ENCODE measurements at regions not wholly inside any gene's neighbourhood (a gene's known extent, or its start where the extent isn't known, plus 50 kb on each side); places are given as distances from the start of the nearest gene placed in this dataset.

- Mint-ChIP-seq H3K4me1 (no peaks in the 10 kb centered on the region), H3K4me3 (no peak overlapping the region), H3K9me3 (peaks cover 0 to 5% (median 0%) of the 10 kb centered on the region in 7 donors), H3K27me3 (no peaks in the 10 kb centered on the region), H3K36me3 (no peaks in the 10 kb centered on the region), H3K27ac (no peak overlapping the region)
- H3K9me3 ChIP-seq (ENCODE audit: control insufficient read depth in 2 of 2, low read length in 2 of 2), result no peaks in the 10 kb centered on the region
- no peaks in the 10 kb centered on the region for H3K27me3 ChIP-seq (ENCODE audit: control insufficient read depth, insufficient read depth, low read length)
- no peaks in the 10 kb centered on the region for H3K4me1 ChIP-seq (ENCODE audit: control insufficient read depth, insufficient read depth, low read length, poor library complexity, severe bottlenecking)
- H3K36me3 ChIP-seq (ENCODE audit: control insufficient read depth, insufficient read depth, low read length), result no peaks in the 10 kb centered on the region
- no peak overlapping the region for H3K27ac ChIP-seq (ENCODE audit: insufficient read depth, low read length, poor library complexity, severe bottlenecking)
- no peak overlapping the region for H3K4me3 ChIP-seq (ENCODE audit: low read depth, low read length)
- ATAC-seq (ENCODE audit: low read depth in 2 of 2) (no peak), DNase-seq (no peak)
Measured at GRCh38 chr10:9759596-9759995, 1258.1 kb upstream of the CELF2 start.

GRCh38 chr10:9762966-9763656 lies 1254.6 kb upstream of the CELF2 start:
- Histone ChIP-seq H3K27me3 (ENCODE audit: control insufficient read depth, insufficient read depth, low read length) (no peaks in the 10 kb centered on the region), H3K27ac (ENCODE audit: insufficient read depth, low read length, poor library complexity, severe bottlenecking) (no peak overlapping the region), H3K36me3 (ENCODE audit: control insufficient read depth, insufficient read depth, low read length) (no peaks in the 10 kb centered on the region), H3K4me3 (ENCODE audit: low read depth, low read length) (no peak overlapping the region), H3K4me1 (ENCODE audit: control insufficient read depth, insufficient read depth, low read length, poor library complexity, severe bottlenecking) (no peaks in the 10 kb centered on the region), H3K9me3 (ENCODE audit: control insufficient read depth in 2 of 2, low read length in 2 of 2) (no peaks in the 10 kb centered on the region)
- Mint-ChIP-seq H3K9me3 (peaks cover 0 to 5% (median 0%) of the 10 kb centered on the region in 7 donors), H3K4me1 (no peaks in the 10 kb centered on the region), H3K4me3 (no peak overlapping the region), H3K36me3 (no peaks in the 10 kb centered on the region), H3K27me3 (no peaks in the 10 kb centered on the region), H3K27ac (no peak overlapping the region)
- no peak for DNase-seq
- no peak for ATAC-seq (ENCODE audit: low read depth in 2 of 2)

- Histone ChIP-seq H3K4me3 (ENCODE audit: low read depth, low read length) (no peak overlapping the region), H3K4me1 (ENCODE audit: control insufficient read depth, insufficient read depth, low read length, poor library complexity, severe bottlenecking) (no peaks in the 10 kb centered on the region), H3K36me3 (ENCODE audit: control insufficient read depth, insufficient read depth, low read length) (no peaks in the 10 kb centered on the region), H3K27me3 (ENCODE audit: control insufficient read depth, insufficient read depth, low read length) (no peaks in the 10 kb centered on the region), H3K27ac (ENCODE audit: insufficient read depth, low read length, poor library complexity, severe bottlenecking) (no peak overlapping the region), H3K9me3 (ENCODE audit: control insufficient read depth in 2 of 2, low read length in 2 of 2) (no peaks in the 10 kb centered on the region)
- H3K4me3 Mint-ChIP-seq, result no peak overlapping the region
- no peaks in the 10 kb centered on the region for H3K27me3 Mint-ChIP-seq
- H3K27ac Mint-ChIP-seq, result no peak overlapping the region
- H3K4me1 Mint-ChIP-seq, result no peaks in the 10 kb centered on the region
- no peak for ATAC-seq (ENCODE audit: low read depth in 2 of 2)
- H3K36me3 Mint-ChIP-seq, result no peaks in the 10 kb centered on the region
- peaks cover 0 to 5% (median 0%) of the 10 kb centered on the region in 7 donors for H3K9me3 Mint-ChIP-seq
- no peak for DNase-seq
Measured at GRCh38 chr10:9766762-9767161, 1250.9 kb upstream of the CELF2 start.

- H3K9me3 Mint-ChIP-seq, result peaks cover 0 to 2% (median 0%) of the 10 kb centered on the region in 7 donors
- Histone ChIP-seq H3K27me3 (ENCODE audit: control insufficient read depth, insufficient read depth, low read length) (no peaks in the 10 kb centered on the region), H3K9me3 (ENCODE audit: control insufficient read depth in 2 of 2, low read length in 2 of 2) (no peaks in the 10 kb centered on the region), H3K27ac (ENCODE audit: insufficient read depth, low read length, poor library complexity, severe bottlenecking) (no peak overlapping the region), H3K36me3 (ENCODE audit: control insufficient read depth, insufficient read depth, low read length) (no peaks in the 10 kb centered on the region), H3K4me3 (ENCODE audit: low read depth, low read length) (no peak overlapping the region), H3K4me1 (ENCODE audit: control insufficient read depth, insufficient read depth, low read length, poor library complexity, severe bottlenecking) (no peaks in the 10 kb centered on the region)
- no peak overlapping the region for H3K27ac Mint-ChIP-seq
- DNase-seq, result no peak
- H3K4me3 Mint-ChIP-seq, result no peak overlapping the region
- no peak for ATAC-seq (ENCODE audit: low read depth in 2 of 2)
- H3K4me1 Mint-ChIP-seq, result no peaks in the 10 kb centered on the region
- H3K27me3 Mint-ChIP-seq, result no peaks in the 10 kb centered on the region
- no peaks in the 10 kb centered on the region for H3K36me3 Mint-ChIP-seq
Measured at GRCh38 chr10:9781666-9782065, 1236.0 kb upstream of the CELF2 start.

- no peaks in the 10 kb centered on the region for H3K27me3 Mint-ChIP-seq
- Histone ChIP-seq H3K9me3 (ENCODE audit: control insufficient read depth in 2 of 2, low read length in 2 of 2) (no peaks in the 10 kb centered on the region), H3K36me3 (ENCODE audit: control insufficient read depth, insufficient read depth, low read length) (no peaks in the 10 kb centered on the region), H3K27me3 (ENCODE audit: control insufficient read depth, insufficient read depth, low read length) (no peaks in the 10 kb centered on the region), H3K4me3 (ENCODE audit: low read depth, low read length) (no peak overlapping the region), H3K4me1 (ENCODE audit: control insufficient read depth, insufficient read depth, low read length, poor library complexity, severe bottlenecking) (no peaks in the 10 kb centered on the region), H3K27ac (ENCODE audit: insufficient read depth, low read length, poor library complexity, severe bottlenecking) (no peak overlapping the region)
- H3K9me3 Mint-ChIP-seq, result peaks cover 0 to 2% (median 0%) of the 10 kb centered on the region in 7 donors
- DNase-seq, result no peak
- ATAC-seq (ENCODE audit: low read depth in 2 of 2), result no peak
- no peaks in the 10 kb centered on the region for H3K4me1 Mint-ChIP-seq
- no peak overlapping the region for H3K27ac Mint-ChIP-seq
- no peak overlapping the region for H3K4me3 Mint-ChIP-seq
- H3K36me3 Mint-ChIP-seq, result no peaks in the 10 kb centered on the region
Measured at GRCh38 chr10:9786101-9786500, 1231.6 kb upstream of the CELF2 start.

GRCh38 chr10:9786576-9786975 lies 1231.1 kb upstream of the CELF2 start:
- Mint-ChIP-seq H3K36me3 (no peaks in the 10 kb centered on the region), H3K4me1 (no peaks in the 10 kb centered on the region), H3K27me3 (no peaks in the 10 kb centered on the region), H3K9me3 (peaks cover 0 to 2% (median 0%) of the 10 kb centered on the region in 7 donors), H3K27ac (no peak overlapping the region), H3K4me3 (no peak overlapping the region)
- no peaks in the 10 kb centered on the region for H3K9me3 ChIP-seq (ENCODE audit: control insufficient read depth in 2 of 2, low read length in 2 of 2)
- no peaks in the 10 kb centered on the region for H3K4me1 ChIP-seq (ENCODE audit: control insufficient read depth, insufficient read depth, low read length, poor library complexity, severe bottlenecking)
- H3K27ac ChIP-seq (ENCODE audit: insufficient read depth, low read length, poor library complexity, severe bottlenecking), result no peak overlapping the region
- H3K27me3 ChIP-seq (ENCODE audit: control insufficient read depth, insufficient read depth, low read length), result no peaks in the 10 kb centered on the region
- no peak for ATAC-seq (ENCODE audit: low read depth in 2 of 2)
- H3K4me3 ChIP-seq (ENCODE audit: low read depth, low read length), result no peak overlapping the region
- no peak for DNase-seq
- no peaks in the 10 kb centered on the region for H3K36me3 ChIP-seq (ENCODE audit: control insufficient read depth, insufficient read depth, low read length)

GRCh38 chr10:9789996-9790395 lies 1227.7 kb upstream of the CELF2 start:
- no peaks in the 10 kb centered on the region for H3K36me3 ChIP-seq (ENCODE audit: control insufficient read depth, insufficient read depth, low read length)
- H3K4me3 ChIP-seq (ENCODE audit: low read depth, low read length), result no peak overlapping the region
- no peak for DNase-seq
- peaks cover 0 to 2% (median 0%) of the 10 kb centered on the region in 4 donors for H3K4me1 Mint-ChIP-seq
- H3K9me3 ChIP-seq (ENCODE audit: control insufficient read depth in 2 of 2, low read length in 2 of 2), result no peaks in the 10 kb centered on the region
- H3K4me1 ChIP-seq (ENCODE audit: control insufficient read depth, insufficient read depth, low read length, poor library complexity, severe bottlenecking), result no peaks in the 10 kb centered on the region
- H3K4me3 Mint-ChIP-seq, result no peak overlapping the region
- peaks cover 0 to 6% (median 0%) of the 10 kb centered on the region in 7 donors for H3K9me3 Mint-ChIP-seq
- H3K27me3 ChIP-seq (ENCODE audit: control insufficient read depth, insufficient read depth, low read length), result no peaks in the 10 kb centered on the region
- no peaks in the 10 kb centered on the region for H3K27me3 Mint-ChIP-seq
- ATAC-seq (ENCODE audit: low read depth in 2 of 2), result no peak
- no peak overlapping the region for H3K27ac Mint-ChIP-seq
- H3K36me3 Mint-ChIP-seq, result no peaks in the 10 kb centered on the region
- H3K27ac ChIP-seq (ENCODE audit: insufficient read depth, low read length, poor library complexity, severe bottlenecking), result no peak overlapping the region

GRCh38 chr10:9792181-9792580 lies 1225.5 kb upstream of the CELF2 start:
- Mint-ChIP-seq H3K27ac (no peak overlapping the region), H3K27me3 (no peaks in the 10 kb centered on the region), H3K4me3 (no peak overlapping the region), H3K36me3 (no peaks in the 10 kb centered on the region), H3K4me1 (peaks cover 0 to 2% (median 0%) of the 10 kb centered on the region in 4 donors), H3K9me3 (peaks cover 0 to 6% (median 0%) of the 10 kb centered on the region in 7 donors)
- H3K4me3 ChIP-seq (ENCODE audit: low read depth, low read length), result no peak overlapping the region
- no peaks in the 10 kb centered on the region for H3K36me3 ChIP-seq (ENCODE audit: control insufficient read depth, insufficient read depth, low read length)
- H3K27ac ChIP-seq (ENCODE audit: insufficient read depth, low read length, poor library complexity, severe bottlenecking), result no peak overlapping the region
- H3K9me3 ChIP-seq (ENCODE audit: control insufficient read depth in 2 of 2, low read length in 2 of 2), result no peaks in the 10 kb centered on the region
- no peaks in the 10 kb centered on the region for H3K27me3 ChIP-seq (ENCODE audit: control insufficient read depth, insufficient read depth, low read length)
- ATAC-seq (ENCODE audit: low read depth in 2 of 2), result no peak
- no peak for DNase-seq
- H3K4me1 ChIP-seq (ENCODE audit: control insufficient read depth, insufficient read depth, low read length, poor library complexity, severe bottlenecking), result no peaks in the 10 kb centered on the region
